Effector memory CD8-positive, alpha-beta T cell (primary cell): ENCODE measurements at regions not wholly inside any gene's neighbourhood (a gene's known extent, or its start where the extent isn't known, plus 50 kb on each side); places are given as distances from the start of the nearest gene placed in this dataset.
"Not testable (repeated sequence)": the region's sequence is repeated elsewhere in the genome, so short reads cannot be mapped to it uniquely, and the experiment has no call there.

Experiments
- ATAC-seq: fragments of 150-1000 bp; cut with Tn5 transposase; replicated peaks from 2 replicates; pipeline ENCODE4 v1.10.0; 2021; ENCODE audit warnings: mild to moderate bottlenecking, moderate library complexity
- DNase-seq, 3 experiments: peaks; one replicate each; pipeline ENCODE4 v3.0.0; 2021
- H3K27ac Mint-ChIP-seq, 2 donors: one replicate each; pipeline ENCODE4 v1.8.0; 2022; ENCODE audit warnings: mild to moderate bottlenecking in 2 of 2, mixed read lengths in 2 of 2, moderate library complexity in 2 of 2
- H3K27me3 Mint-ChIP-seq, 2 donors: one replicate each; pipeline ENCODE4 v1.8.0; 2022; ENCODE audit warnings: mixed read lengths in 2 of 2
- H3K36me3 Mint-ChIP-seq: one replicate; pipeline ENCODE4 v1.8.0; 2022; ENCODE audit warnings: mild to moderate bottlenecking, moderate library complexity, mixed read lengths; ENCODE audit not compliant: insufficient read depth
- H3K4me1 Mint-ChIP-seq, 2 donors: one replicate each; pipeline ENCODE4 v1.8.0; 2022; ENCODE audit warnings: low read depth in 2 of 2, mixed read lengths in 2 of 2
- H3K4me3 Mint-ChIP-seq, 2 donors: one replicate each; pipeline ENCODE4 v1.8.0; 2022; ENCODE audit warnings: mild to moderate bottlenecking in 2 of 2, mixed read lengths in 2 of 2, moderate library complexity in 2 of 2
- H3K9me3 Mint-ChIP-seq, 2 donors: one replicate each; pipeline ENCODE4 v1.8.0; 2022; ENCODE audit warnings: mixed read lengths in 2 of 2

DNA sequence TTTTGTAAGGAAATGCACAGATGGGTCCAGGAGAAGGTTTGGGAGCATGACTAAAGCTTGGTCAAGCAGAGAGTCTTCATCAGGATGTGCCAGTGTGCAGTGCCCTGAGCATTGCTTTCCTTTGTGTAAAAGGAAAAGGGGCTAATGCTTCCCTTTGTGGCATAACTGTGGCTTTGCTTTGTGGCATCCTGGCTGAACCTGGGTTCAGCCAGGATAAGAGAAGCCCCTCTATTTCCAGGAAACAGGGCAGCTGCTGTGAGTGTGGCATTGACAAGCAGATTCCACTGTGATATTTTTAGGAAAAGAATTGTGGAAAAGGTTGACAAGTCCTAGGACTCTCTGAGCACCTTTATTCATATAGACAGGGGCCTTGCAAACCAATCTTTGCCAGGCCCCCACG is 193.4 kb upstream of the CXCL12 start:
- H3K9me3 Mint-ChIP-seq: no peaks in the 10 kb centered on the region
- H3K4me3 Mint-ChIP-seq: no peak overlapping the region
- H3K27me3 Mint-ChIP-seq: peaks cover 0 to 7% of the 10 kb centered on the region in 2 donors
- H3K27ac Mint-ChIP-seq: no peak overlapping the region
- H3K4me1 Mint-ChIP-seq: no peaks in the 10 kb centered on the region
- DNase-seq (no peak), ATAC-seq (no peak)
- no peaks in the 10 kb centered on the region for H3K36me3 Mint-ChIP-seq

DNA sequence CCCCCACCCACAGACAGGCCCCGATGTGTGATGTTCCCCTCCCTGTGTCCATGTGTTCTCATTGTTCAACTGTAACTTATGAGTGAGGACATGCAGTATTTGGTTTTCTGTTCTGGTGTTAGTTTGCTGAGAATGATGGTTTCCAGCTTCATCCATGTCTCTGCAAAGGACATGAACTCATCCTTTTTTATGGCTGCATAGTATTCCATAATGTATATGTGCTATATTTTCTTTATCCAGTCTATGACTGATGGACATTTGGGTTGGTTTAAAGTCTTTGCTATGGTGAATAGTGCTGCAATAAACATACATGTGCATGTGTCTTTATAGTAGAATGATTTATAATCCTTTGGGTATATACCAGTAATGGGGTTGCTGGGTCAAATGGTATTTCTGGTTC is 194.1 kb upstream of the CXCL12 start:
- H3K27me3 Mint-ChIP-seq, DNase-seq, H3K4me3 Mint-ChIP-seq, H3K27ac Mint-ChIP-seq, ATAC-seq, H3K36me3 Mint-ChIP-seq, H3K9me3 Mint-ChIP-seq, H3K4me1 Mint-ChIP-seq: not testable (repeated sequence)

DNA sequence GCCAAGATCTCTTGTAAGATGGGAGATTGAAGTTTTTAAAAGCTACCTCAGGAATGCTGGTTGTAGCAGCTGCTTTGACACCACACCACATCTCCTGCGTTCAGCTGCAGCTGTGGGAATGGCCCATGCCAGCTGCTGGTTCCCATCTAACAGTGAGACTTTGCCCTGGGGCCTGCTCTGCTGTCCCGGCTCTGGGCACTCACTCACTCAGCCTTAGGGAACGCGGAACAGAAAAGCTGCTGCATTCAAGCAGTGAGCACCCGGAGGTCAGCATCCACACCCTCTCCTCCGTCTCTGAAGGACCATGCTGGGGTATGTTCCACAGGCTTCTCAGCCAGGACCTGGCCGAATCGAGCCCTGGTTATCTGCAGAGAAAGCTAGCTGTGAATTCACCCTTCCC is 197.1 kb upstream of the CXCL12 start:
- Mint-ChIP-seq H3K27me3 (no peaks in the 10 kb centered on the region), H3K36me3 (no peaks in the 10 kb centered on the region), H3K4me3 (no peak overlapping the region), H3K9me3 (no peaks in the 10 kb centered on the region), H3K27ac (no peak overlapping the region), H3K4me1 (no peaks in the 10 kb centered on the region)
- no peak for DNase-seq
- no peak for ATAC-seq

DNA sequence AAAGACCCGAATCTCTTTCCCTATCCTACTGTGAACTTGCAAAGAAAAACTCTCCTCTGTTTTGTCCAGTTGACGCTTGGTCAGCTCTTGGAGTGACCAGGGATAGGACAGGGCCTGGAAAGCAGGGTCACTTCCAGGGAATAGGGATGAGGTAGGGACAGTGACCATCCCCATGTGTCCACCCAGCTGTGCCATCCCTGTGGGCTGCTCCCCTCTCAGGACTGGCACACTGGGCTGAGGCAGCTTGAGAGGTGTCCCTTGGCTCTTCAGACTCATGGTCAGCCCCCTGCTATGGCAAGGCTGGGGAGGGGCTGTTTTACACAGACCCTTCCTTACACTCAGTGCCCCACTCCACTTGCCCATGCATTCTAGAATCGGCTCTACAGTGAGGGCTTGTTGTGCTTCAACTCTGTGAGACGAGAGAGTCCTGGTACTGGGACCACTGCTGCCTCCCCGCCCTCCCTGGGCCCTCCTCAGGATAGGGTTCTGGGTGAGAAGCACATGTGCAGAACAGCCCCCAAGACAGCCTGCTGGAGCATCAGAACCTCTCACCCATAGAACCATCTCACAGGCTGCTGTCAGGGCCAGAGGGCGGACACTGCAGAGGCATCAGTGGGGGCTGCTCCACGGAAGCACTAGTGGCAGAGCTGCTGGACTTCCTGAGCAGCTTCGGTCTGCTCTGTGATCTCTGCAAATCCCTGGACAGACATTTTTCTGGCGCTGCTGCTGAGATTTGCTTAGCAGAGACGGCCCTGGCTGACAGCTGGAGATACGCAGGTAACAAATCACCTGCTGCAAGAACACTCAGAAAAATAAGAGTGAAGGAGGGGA is 202.8 kb upstream of the CXCL12 start:
- peak overlapping the region in 1 of 2 donors; percentile 39 for H3K27ac Mint-ChIP-seq
- peaks cover 0 to 6% of the 10 kb centered on the region in 2 donors for H3K9me3 Mint-ChIP-seq
- peaks cover 3 to 12% of the 10 kb centered on the region in 2 donors for H3K27me3 Mint-ChIP-seq
- H3K4me3 Mint-ChIP-seq: no peak overlapping the region
- DNase-seq (no peak), ATAC-seq (no peak)
- no peaks in the 10 kb centered on the region for H3K4me1 Mint-ChIP-seq
- H3K36me3 Mint-ChIP-seq: no peaks in the 10 kb centered on the region

DNA sequence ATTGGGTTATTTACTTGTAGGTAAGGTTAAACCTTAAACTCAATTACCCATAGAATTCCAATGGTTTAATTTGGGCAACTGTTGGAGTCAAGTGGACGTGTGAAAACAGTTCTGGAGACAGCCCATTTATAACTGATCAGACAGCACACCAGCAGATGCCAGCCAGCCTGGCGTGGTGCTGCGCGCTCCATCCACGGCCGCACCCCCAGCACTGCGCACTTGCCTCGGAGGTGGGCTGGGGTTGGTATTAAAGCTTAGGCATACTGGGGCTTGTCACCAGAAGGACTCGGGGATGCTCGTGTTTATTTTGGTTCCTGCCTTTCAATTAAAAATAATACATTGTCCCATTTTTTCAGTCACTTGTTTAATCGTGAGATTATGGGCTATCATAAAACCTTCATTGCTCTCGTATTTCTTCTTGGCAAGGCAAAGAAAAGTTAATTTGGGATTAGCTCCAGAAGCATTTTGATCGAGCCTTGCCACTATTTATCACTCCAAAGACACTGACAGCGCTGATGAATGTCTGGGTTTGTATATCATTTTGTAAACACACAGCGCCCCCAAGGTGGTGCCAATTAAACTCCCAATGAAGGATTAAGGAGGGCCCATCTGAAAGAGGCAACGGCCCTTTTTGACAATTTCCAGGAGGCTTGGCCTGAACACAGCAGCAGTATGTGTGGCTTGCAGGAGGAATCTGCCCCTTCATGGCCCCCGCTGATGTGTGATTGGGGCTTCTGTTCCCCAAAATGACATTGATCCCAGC is 204.5 kb upstream of the CXCL12 start:
- Mint-ChIP-seq H3K4me1 (no peaks in the 10 kb centered on the region), H3K36me3 (no peaks in the 10 kb centered on the region), H3K4me3 (no peak overlapping the region), H3K27ac (no peak overlapping the region), H3K27me3 (peaks cover 7 to 21% of the 10 kb centered on the region in 2 donors), H3K9me3 (peaks cover 0 to 7% of the 10 kb centered on the region in 2 donors)
- ATAC-seq (no peak), DNase-seq (no peak)

DNA sequence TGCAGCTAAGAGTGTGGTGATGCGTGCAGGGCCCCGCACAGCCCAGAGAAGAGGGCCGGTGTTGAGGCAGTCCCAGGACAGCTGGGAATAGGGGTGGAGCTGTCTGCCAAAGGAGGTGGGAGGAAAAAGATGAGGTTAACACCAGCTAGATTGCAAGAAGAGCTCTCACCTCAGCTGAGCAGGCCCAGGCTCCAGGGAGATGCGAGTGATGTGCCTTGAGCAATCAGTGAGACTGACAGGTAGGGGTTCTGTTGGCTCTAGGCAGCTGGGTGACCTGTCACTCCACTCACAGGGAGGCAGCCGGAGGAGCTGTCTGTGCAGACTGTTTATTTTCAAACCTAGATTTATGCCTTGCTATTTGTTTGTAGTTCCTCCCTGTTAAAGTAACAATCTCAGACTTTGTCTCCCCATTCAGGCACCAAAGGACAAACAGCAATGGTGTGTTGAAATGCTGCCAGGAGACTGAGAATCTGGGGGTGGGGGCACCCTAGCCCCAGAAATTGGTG is 205.1 kb upstream of the CXCL12 start:
- no peak overlapping the region for H3K27ac Mint-ChIP-seq

DNA sequence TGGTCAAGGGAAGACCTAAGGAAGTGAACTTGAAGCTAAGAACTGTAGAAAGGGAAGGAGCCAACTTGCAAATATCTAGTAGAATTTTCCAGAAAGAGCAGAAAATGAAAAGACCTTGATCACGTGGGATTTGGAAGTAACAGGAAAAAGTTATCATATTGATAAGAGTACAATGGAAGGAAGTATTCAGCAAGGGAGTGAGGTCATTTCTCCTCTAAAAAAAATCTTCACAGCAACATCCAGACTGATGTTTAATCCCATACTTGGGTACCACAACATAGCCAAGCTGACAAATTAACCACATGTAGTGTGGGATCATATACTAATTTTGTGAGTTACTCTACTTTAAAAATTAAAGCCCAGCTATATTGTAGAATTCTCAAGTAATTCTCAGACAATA is 207.0 kb upstream of the CXCL12 start:
- H3K9me3 Mint-ChIP-seq: peaks cover 0 to 9% of the 10 kb centered on the region in 2 donors
- no peaks in the 10 kb centered on the region for H3K4me1 Mint-ChIP-seq
- no peak overlapping the region for H3K27ac Mint-ChIP-seq
- H3K4me3 Mint-ChIP-seq: no peak overlapping the region
- ATAC-seq (no peak), DNase-seq (no peak)
- H3K27me3 Mint-ChIP-seq: peaks cover 7 to 21% of the 10 kb centered on the region in 2 donors
- H3K36me3 Mint-ChIP-seq: no peaks in the 10 kb centered on the region

More for the DNA sequence above, 205.1 kb upstream of the CXCL12 start:
- peaks cover 0 to 7% of the 10 kb centered on the region in 2 donors for H3K9me3 Mint-ChIP-seq
- H3K27me3 Mint-ChIP-seq: peaks cover 7 to 21% of the 10 kb centered on the region in 2 donors
- no peak for DNase-seq
- H3K4me3 Mint-ChIP-seq: no peak overlapping the region
- no peak for ATAC-seq
- no peaks in the 10 kb centered on the region for H3K36me3 Mint-ChIP-seq
- H3K4me1 Mint-ChIP-seq: no peaks in the 10 kb centered on the region

DNA sequence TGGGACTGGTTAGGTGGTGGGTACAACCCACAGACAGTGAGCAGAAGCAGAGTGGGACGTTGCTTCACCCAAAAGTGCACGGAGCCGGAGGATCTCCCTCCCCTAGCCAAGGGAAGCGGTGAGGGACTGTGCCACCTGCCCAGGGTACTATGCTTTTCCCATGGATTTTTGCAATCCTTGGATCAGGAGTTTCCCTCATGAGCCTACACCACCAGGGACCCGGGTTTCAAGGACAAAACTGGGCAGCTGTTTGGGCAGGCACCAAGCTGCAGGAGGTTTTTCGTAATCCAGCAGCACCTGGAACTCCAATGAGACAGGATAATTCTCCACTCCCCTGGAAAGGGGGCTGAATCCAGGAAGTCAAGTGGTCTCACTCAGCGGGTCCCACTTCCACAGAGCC is 209.1 kb upstream of the CXCL12 start:
- DNase-seq (no peak), ATAC-seq (no peak)
- H3K4me1 Mint-ChIP-seq: no peaks in the 10 kb centered on the region
- H3K9me3 Mint-ChIP-seq: peaks cover 0 to 13% of the 10 kb centered on the region in 2 donors
- no peak overlapping the region for H3K4me3 Mint-ChIP-seq
- H3K27ac Mint-ChIP-seq: no peak overlapping the region
- H3K36me3 Mint-ChIP-seq: no peaks in the 10 kb centered on the region
- peaks cover 7 to 21% of the 10 kb centered on the region in 2 donors for H3K27me3 Mint-ChIP-seq

DNA sequence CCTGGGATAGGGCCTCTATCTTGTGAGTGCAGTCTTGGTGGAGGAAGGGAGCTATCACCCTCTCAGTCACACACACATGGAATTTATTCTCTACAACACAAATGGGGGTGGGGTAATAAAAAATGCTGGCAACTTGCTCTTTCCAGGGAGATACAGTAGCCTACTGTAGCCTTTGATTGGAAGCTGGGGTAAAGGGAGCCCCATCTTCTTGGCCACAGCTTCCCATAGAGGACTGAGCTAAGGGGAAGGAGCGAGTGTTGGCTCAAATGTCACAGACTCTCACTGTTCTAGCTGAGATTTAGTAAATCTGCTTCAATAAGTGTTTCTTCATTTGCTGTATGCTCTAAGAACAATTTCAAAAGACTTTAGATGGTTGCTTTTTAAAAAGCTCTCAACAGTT is 222.2 kb upstream of the CXCL12 start:
- Mint-ChIP-seq H3K27ac (no peak overlapping the region), H3K4me1 (no peaks in the 10 kb centered on the region)
- no peak for DNase-seq

DNA sequence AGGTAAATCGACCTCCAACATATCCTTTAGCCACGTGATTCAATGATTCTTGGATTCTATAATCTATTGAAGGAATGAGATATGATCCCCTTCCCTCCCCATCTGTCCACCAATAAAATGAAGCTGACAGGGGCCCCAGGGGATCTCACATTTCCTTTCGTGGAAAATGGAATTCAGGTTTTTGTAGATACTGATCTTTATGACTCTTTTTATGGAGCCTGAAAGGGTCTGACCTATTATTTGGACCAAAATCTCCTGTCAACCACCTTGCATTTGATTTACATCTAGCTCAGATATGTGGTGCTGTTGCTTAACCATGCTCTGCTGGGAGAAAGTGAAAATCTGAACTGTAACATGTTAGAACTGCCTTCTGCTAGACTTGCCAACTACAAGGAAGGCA is 234.0 kb upstream of the CXCL12 start:
- Mint-ChIP-seq H3K27ac (no peak overlapping the region), H3K27me3 (no peaks in the 10 kb centered on the region), H3K36me3 (no peaks in the 10 kb centered on the region), H3K4me3 (no peak overlapping the region), H3K4me1 (no peaks in the 10 kb centered on the region), H3K9me3 (peaks cover 0 to 4% of the 10 kb centered on the region in 2 donors)
- DNase-seq (no peak), ATAC-seq (no peak)

More for the DNA sequence above, 222.2 kb upstream of the CXCL12 start:
- H3K36me3 Mint-ChIP-seq: no peaks in the 10 kb centered on the region
- no peaks in the 10 kb centered on the region for H3K9me3 Mint-ChIP-seq
- H3K4me3 Mint-ChIP-seq: no peak overlapping the region
- no peak for ATAC-seq
- H3K27me3 Mint-ChIP-seq: no peaks in the 10 kb centered on the region

DNA sequence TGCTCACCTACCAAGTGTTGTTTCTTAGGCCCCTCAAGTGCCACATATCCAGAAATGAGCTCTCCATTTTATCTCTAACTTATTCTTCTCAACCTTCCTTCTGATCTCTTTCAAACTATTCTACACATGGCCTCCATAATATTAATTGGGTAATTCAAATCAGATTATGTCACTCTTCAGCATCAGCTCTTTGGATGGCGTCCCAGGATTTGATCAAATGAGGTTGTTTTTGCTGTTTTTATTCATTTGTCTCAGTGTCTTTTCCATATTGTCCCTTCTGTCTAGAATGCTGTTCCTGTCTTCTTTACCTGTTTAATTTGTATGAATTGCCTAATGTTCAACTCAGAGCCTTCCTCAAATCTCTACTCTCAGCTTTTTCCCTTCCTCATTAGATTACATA is 234.6 kb upstream of the CXCL12 start:
- no peaks in the 10 kb centered on the region for H3K36me3 Mint-ChIP-seq
- H3K27ac Mint-ChIP-seq: no peak overlapping the region
- H3K4me3 Mint-ChIP-seq: no peak overlapping the region
- ATAC-seq (no peak), DNase-seq (no peak)
- H3K27me3 Mint-ChIP-seq: no peaks in the 10 kb centered on the region
- H3K4me1 Mint-ChIP-seq: no peaks in the 10 kb centered on the region
- peaks cover under 1 to 4% of the 10 kb centered on the region in 2 donors for H3K9me3 Mint-ChIP-seq

DNA sequence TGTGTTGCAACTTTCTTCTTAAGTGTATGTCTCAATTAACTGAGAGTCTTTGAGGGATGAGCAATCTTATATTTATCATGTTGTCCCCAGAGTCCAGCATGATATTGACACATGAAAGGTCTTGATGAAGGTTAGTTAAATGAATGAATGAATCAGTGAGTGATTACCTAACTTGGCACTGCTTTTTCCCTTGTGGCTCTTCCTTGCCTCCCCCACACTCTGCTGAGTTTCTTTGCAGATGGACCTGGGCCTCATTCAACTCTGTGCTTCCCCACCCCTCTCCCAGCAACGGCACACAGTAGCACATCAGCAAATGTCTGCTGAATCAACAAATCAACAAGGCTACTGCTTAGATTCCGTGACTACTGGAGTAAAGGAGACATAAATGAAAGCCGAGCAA is 235.1 kb upstream of the CXCL12 start:
- Mint-ChIP-seq H3K36me3 (no peaks in the 10 kb centered on the region), H3K27ac (no peak overlapping the region), H3K9me3 (peaks cover 4 to 5% of the 10 kb centered on the region in 2 donors), H3K27me3 (no peaks in the 10 kb centered on the region), H3K4me1 (no peaks in the 10 kb centered on the region), H3K4me3 (no peak overlapping the region)
- no peak for ATAC-seq
- DNase-seq: no peak

DNA sequence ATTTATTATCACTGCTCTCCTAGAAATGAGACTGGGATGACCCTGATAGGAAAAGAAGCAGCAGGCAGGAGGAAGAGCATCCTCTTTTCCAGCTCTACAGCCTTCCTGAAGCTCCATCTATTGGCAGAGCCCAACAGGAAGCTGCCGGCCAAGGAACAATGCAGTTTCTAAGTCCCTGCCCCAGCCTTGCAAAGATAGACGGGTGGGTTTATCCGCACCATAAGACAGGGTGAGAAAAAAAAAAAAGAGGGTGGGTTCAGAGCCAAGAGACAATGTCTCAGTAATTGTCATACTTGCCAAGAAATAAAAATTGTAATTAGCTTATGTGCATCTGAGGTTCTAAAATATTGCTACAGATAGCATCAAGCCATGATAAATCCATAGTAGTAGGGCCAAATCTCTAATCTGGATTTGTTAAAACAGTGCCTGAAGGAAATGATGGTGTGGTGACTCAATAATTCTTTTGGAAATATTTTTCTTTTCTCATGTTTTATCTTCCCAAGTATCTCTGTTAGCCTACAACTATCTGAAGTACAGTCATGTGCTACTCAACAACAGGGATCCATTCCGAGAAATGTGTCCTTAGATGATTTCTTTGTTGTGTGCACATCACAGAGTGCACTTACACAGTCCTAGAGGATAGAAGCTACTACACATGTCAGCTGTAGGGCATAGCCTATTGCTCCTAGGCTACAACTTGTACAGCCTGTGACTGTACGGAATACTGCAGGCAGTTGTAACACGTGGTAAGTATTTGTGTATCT is 242.9 kb upstream of the CXCL12 start:
- no peak for ATAC-seq
- Mint-ChIP-seq H3K27ac (no peak overlapping the region), H3K27me3 (no peaks in the 10 kb centered on the region), H3K4me1 (no peaks in the 10 kb centered on the region), H3K4me3 (no peak overlapping the region), H3K36me3 (peaks cover 1% of the 10 kb centered on the region), H3K9me3 (peaks cover 2 to 8% of the 10 kb centered on the region in 2 donors)
- DNase-seq: no peak
